DMS 273 (cell line): ENCODE measurements at regions not wholly inside any gene's neighbourhood (a gene's known extent, or its start where the extent isn't known, plus 50 kb on each side); places are given as distances from the start of the nearest gene placed in this dataset.

Experiments used
- DNase-seq: peaks from one replicate; lab custom pipeline; 2025; ENCODE audit not compliant: unreplicated experiment; lab: John Stamatoyannopoulos, UW

DNA sequence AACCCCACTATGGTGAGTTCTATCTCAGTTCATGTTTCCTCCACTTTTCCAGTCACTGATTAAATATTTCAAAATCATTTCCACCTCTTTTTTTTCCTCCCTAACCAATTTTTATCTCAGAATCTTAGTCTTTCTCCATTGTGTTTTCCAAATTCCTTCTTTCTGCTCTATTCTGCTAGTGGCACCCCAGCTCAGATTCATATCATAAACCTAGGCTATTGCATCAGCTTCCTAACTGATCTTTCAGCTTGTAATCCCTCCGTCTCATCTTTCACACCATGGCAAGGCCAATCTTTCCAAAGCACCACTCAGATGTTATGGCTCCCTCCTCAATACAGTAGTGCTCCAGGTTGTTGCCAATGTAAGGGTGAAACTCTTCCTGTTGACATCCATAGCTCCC is 631.9 kb downstream of the PLPP3 start:
- DNase-seq: no peak

DNA sequence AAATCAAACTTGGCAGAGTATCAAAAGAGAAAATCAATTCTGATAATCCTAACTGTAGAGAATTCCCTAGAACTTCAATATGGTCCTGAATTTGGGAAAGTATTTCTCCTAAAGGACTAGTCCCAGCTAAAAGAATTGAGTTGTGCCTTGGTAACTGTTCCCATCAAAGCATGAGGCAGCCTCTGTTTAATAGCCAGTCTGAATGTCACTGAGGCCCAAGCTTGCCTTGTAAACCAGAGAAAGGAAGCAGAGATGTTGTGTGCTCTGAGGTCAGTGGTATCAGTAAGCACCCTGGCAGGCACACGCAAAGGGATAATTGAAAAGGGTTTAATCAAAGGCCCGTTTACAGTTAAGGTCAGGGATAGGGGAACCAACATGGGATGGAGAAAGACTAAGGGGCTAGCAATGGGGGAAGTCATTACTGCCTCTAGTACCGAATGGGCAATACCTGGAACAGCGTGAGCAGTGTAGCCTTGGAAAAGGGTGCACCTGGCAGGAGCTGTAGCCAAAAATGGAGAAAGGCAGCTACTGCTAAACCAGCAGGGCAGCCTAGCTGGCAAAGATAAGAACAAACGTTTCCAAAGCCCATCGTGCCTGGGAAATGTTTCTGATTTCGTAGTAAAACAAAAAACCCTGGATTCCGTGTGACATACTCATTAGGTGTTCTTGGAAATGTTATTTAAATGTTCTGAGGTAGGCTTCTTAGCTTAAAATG is 635.5 kb downstream of the PLPP3 start:
- DNase-seq: no peak

DNA sequence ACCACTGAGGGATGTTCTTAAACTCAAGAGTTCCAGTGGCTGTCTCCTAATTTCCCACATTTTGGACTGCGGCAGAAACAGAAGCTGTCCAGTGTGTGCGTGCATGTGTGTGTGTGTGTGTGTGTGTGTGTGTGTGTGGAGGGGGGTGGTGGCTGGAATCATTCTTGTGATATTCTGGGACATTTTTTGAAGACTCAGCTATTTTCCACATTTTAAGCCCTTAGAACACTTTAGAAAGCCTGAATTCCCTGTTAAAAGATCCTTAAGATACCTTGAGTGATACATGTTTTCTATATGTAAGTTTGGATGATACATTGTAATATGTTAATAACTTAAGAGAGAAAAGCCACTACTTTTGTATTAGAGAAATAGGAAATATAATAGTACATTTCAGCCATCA is 636.4 kb downstream of the PLPP3 start:
- no peak for DNase-seq

DNA sequence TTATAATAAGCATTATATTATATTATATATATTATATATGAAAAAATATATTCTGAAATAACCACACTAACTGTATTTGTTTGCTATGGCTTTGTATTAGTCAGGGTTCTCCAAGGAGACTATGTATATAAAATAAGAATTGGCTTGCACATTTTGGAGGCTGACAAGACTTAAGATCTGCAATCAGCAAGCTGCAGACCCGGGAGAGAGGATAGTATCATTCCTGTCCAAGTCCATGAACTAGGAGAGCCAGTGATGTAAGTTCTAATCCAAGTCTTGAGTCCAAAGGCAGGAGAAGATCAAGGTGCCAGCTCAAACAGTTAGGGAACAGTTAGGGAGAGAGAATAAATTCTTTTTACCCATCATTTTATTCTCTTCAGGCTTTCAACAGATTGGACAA is 639.5 kb downstream of the PLPP3 start:
- DNase-seq: no peak

DNA sequence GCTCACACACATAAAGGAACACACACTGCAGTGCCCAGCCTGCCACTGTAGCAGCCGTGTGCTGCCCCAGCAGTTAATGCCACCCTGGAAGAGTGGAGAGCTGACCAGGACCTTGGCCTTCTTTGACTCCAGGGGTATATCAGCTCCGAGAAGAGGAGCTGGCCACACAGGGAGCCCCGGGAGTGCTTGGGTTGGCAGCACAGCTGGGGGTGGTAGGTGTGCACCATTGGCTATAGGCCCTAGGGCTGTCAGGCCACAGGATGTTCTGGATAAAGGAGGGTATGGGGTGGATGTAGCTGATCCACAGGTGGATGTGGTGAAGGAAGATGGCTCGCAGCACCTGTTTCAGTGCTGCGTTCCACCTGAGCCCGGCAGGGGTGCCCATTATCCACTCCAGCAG is 640.5 kb downstream of the PLPP3 start:
- DNase-seq: no peak

DNA sequence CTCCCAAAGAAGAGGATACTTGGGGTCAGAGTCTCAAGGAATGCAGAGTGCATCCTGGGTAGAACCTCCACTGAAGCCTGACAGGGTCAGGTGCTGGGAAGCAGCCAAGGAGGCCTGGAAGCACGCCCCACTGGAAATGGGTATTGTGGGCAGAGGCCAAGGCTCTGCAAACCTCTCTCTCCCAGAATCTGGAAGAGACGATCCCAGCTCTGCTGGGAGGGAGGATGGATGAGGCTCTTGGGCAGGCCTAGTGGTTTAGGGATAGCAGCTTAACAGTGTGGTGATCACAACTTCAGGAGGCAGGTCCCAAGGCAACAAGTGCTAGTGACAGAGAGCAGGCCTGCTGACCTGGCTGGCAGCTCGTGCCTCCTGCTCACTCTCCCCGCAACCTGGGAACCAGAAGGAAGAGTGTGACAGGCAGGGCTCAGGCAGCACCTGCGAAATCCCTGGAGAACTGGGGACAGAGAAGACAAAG is 641.0 kb downstream of the PLPP3 start:
- no peak for DNase-seq

DNA sequence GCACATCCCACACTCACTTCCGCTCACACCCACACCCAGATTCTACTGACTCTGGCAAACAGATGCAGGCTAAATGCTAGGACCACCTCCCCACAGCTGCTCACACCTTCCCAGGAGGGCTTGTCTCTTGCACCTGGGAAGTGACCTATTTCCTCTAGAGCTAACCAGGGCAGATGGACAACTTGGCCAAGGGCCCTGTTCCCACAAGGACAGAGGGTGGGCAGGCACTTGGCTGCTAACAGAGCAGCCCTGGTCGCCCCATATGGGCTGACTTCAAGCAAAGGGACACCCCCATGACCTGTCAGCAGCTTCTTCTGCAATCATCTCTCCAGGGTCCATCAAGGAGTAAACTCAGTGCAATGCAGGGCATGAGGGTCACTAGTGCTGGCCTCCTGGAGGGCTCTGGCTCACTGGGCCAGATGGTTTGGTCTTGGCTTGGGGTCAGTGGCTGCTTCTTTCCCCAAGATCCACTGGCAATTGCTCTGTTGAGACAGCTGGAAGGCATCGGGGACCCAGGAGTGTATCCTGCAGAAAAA is 641.5 kb downstream of the PLPP3 start:
- DNase-seq: peak; percentile 19

DNA sequence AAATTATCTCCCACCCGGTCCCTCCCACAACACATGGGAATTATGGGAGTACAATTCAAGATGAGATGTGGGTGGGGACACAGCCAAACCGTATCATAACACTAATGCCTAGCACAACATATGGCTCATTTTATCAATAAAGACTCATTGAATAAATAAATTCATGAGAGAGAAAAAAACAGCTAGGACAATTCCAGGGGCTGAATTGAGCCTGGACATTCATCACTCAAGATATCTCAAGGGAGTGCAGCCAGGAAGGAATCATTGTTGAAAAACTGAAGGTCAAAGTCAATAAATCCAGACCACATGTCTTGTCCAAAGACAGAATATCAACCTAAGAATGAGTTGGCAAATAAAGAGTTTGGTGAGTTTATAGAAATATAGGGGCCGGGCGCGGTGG is 644.1 kb downstream of the PLPP3 start:
- no peak for DNase-seq

DNA sequence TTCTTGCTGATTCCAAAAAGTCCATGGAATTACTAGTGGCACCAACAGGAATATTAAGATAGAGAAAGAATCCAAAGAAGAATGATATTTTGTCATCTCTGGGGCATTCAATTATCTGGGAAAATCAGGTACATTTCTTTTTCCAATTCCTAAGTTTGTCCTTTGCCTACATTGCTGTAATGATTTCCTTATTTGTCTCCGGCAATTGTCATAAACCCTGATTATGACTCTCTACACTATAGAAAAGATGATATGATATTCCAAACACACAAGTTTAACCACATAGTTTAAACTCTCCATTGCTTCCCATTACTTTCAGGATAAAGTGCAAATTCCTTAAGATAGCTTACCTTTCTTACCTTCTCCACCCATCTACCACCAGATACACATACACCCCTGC is 647.0 kb downstream of the PLPP3 start:
- no peak for DNase-seq

DNA sequence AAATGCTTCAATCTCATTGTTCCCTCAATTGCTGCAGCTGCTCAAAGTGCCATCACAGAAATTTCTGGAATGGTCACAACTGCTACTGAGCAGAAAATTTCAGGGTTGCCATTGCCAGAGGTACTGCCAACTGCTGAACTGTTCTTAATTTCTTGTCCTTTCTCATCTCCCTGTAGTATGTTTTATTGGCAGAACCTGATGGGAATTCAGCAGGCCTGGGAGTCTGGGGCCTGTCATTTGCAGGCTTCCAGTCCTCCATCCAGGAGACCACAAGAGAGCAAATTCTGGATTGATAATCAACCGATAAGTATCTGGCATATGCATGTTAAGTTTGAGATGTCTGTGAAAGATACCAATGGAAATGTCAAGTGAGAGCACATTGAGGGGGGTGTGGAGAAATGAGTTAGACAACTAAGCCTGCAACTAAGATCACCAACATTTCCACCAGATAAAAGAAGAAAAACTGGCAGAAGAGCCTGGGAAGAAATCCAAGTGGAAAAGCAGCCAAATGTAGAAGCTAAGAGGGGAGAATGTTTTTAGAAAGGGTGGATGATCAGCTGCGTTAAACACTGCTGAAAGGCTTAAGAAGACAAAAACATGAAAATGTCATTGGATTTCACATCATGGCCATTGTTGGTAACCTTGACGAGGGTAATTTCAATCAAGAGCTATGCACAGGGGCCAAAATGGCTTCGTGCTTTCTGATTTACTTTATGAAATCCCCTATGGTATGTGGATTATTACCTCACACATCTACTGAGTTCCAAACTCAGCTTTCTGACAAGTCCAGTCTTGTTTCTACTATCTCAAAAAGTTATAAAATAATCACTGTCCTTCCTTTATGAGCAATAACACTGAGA is 648.1 kb downstream of the PLPP3 start:
- DNase-seq: no peak

DNA sequence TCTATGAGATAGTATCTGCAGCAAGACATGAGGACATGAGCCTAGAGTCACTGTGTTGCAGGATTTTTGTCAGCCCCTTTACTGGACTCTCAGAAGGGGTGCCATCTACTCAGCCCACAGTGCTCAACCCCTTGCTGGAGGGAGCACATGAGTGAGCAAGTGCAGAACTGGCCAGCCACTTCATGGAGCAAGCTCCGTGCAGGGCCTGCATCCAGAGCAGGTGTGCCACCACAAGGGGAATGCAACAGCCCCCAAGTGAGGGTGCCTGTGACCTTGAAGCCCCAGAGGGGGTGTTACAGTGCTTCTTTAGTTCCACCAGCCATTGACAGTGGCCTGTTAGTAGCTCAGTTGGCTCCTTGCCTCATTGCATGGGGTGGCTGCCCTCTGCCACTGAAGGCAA is 649.7 kb downstream of the PLPP3 start:
- no peak for DNase-seq

DNA sequence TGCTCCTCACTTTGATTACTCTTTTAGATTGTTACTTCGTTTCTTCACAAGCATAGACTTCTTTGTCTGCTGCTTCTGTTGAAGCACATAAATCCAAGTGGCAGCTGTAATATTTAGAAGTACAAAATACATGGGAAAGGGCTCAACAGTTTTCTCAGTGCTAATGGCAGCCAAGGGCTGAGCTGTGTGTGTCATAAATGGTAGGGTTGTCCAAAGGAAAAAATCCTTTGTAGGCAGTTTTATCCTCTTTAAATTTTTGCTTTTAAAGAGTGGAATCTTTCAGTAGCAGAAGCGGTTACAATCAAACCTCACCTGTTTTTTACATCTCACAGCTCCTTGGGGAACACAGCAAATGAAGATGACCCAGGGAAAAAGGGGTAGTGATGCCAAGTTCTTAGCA is 650.8 kb downstream of the PLPP3 start:
- DNase-seq: no peak

DNA sequence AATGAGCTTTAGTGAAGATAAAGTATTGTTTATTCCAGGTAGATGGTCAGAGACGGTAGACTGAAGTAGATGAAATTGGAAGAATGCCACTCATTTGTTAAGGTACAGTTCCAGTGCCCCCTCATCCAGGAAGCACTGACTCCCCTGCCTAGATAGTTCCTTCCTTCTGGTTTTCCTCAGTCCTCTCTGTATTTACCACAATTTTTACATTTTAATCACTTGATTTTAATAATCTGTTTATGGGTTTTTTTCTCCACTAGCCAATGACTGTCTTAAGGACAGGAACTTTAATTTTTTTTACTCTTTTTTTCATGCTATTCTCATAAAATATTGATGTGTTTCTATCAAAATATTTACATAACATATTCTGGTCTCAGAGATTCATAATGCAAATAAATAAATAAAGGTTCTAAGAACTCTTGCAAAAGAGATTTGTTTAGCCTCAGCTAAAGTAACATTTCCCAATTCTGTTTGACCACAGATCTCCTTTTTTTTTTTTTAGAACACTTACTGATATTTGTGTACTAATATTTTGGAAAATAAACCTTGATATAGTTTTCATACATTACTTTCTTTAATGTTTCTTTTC is 651.6 kb downstream of the PLPP3 start:
- no peak for DNase-seq

DNA sequence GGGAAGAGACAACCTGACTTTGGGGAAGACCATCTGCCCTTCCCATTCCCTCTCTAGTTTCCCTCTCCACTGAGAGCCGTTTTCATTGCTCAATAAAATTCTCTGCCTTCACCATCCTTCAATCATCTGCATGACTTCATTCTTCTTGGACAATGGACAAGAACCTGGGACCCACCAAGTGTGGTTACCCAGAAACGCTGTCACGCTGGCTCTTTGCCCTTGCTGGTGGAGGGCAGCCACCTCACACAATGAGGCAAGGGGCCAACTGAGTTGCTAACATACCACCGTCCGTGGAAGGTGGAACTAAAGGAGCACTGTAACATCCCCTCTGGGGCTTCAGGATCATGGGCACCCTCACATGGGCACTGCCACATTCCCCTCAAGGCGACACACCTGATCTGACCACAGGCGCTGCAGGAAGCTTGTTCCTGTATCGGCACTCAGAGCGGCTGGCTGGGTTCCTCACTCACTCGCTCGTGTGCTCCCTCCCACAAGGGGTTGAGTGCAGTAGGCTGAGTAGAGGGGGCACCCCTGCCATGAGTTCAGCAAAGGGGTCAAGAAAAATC is 652.4 kb downstream of the PLPP3 start:
- DNase-seq: no peak

DNA sequence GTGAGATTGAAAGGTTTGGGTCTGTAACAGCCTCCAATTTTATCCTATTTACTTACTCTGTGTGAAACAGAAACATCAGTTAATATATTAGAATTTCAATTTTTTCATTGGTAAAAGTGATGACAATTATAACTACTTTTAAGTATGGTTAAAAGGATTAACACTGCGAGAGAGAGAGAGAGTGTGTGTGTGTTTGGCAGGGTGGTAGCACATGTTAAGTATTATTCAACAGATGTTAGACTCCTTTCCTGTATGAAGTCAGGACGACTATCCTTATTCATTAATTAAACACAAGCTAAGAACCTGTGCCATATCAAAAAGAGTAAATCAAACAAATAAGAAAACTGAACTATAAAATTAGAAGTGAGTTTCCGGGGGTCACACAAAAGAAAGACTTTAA is 662.5 kb downstream of the PLPP3 start:
- DNase-seq: peak; percentile 33

DNA sequence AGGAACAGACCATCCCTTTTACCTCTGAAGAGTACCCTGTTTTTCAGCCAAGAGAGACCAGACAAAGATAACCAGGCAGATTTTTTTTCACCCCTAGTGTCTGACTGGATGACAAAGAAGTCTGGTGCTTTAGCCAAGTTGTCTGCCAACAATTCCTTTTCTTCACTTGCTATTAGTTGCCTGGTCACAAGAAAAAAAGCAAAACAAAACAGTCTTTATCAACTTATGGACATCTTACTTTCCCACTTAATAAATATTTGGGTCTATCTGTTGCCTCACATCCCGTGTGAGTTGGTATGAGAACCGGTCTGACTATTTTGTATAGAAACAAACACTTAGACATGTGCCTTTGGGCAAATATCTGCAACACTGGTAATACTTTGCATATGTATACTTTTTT is 662.9 kb downstream of the PLPP3 start:
- DNase-seq: peak; percentile 20

DNA sequence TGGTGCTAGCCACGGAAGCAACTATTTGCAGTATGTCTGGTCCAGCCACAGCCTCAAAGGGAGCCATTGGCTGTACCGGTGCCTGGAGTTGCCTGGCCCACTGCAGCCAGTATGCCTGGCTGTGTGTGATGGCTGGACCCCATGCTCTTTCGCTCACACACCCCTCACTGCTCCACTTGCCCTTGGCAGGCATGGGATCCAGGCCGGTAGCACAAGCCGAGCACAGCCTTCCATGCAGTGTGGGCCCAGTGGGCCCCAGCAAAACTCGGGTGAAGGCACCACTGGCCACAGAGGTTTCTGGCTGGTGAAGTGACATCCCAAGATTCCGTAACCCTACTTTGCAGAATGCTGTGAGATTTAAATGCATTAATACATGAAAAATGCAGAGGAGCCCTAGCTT is 665.8 kb downstream of the PLPP3 start:
- no peak for DNase-seq

DNA sequence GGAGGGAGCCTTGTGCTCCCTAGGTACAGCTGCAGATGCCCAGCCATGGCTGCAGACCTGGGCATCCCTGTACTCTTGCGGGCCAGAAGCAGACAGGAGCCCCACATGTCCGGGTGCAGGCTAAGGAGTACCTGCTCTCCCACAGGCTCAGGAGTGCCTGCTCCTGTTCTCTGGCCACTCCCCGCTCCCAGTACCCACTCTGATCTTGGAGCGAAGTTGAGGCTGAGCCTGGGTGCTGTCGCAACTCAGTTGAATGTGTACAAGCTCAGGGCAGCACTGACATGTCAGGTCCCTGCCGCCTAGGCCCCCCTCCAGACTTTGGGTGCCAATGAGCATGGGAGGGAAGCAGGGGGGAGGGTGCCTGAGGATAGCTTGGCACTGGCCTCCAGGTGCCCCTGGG is 666.9 kb downstream of the PLPP3 start:
- no peak for DNase-seq

DNA sequence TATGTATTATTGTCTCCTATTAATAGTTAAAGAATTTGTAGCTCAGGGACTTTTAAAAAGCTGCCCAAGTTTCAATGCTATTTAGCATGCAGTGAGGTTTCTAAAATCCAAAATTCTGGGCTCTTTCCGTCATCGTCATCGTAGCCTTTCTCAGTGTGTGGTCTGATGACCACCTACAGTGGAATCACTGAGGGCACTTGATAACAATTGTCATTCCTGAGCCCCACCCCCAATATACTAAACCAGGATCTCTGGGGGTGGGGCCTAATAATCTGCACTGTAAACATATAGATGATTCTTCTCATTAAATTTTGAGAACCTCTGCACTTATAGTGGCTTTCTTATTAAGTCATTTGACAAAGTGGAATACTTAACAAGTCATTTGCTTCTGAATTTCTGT is 674.8 kb downstream of the PLPP3 start:
- no peak for DNase-seq

DNA sequence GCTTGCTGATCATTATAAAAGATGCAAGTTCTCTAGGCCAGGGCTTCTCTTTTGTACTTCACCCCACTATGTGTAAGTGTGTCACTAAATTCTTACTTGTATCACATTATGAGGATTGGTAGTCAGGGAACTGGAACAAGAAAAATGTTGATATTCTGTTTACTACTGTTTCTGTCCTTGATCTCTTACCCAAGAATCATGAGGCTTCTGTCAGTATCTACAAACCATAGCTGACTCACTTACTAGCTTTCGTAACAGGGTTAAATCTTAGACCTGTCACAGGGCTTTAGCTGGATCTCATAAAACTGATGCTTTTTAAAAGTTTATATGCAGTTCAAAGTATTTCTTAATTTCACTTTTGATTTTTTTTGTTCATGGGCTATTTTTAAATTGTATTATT is 681.2 kb downstream of the PLPP3 start:
- DNase-seq: no peak

DNA sequence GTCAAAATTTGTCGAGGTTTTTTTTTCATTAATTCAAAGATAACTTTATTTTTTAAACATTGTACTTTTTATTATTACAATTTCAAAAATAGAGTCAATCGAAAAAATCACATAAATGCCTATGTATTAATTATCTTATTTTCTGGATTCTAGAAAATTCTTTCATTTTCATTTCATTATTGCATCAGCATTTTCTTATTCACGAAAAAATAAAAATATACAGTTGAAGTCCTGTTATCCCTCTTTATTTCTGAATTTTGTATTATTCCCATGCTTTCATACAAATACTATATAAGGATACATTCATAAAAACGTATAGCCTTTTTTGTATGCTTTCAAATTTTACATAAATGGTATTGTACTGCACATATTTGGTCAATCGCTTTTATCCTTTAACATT is 681.0 kb upstream of the USP24 start:
- no peak for DNase-seq

DNA sequence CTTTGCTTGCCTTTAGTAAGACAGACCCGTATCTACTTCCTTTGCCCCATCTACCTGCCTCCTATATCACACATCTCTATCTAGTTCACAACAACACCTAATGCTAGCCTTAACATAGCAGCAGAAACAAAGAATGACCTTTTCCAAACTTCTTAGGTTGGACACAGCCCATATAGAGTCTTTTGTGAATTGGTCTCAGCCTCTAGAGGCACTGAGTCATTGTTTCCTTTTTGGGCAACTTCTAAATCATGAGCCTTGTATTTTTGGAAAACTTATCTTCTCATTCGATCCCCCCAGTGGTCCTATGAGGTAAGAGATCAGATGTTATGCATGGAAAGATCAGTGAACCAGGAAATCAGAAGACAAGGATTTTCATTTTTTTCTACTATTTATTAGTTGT is 679.4 kb upstream of the USP24 start:
- no peak for DNase-seq
